Gastroesophageal sphincter (tissue), 3 donors: ENCODE measurements at regions not wholly inside any gene's neighbourhood (a gene's known extent, or its start where the extent isn't known, plus 50 kb on each side); places are given as distances from the start of the nearest gene placed in this dataset.

Source experiments
- POLR2AphosphoS5 ChIP-seq: sonication (generic); formaldehyde crosslinking; IDR thresholded peaks from one replicate; pipeline ENCODE4 v1.6.1; 2017; ENCODE audit warnings: antibody characterized with exemption
- TF ChIP-seq, protein P1 (sequence below), 4 experiments: fragments of 200-600 bp in 2 of 4; fragments of 450-650 bp in 2 of 4; sonication (generic) in 1 of 4; IDR thresholded peaks; one replicate each; pipeline ENCODE4 v1.5.1; 2017 to 2019; ENCODE audit warnings: antibody characterized with exemption in 4 of 4, mild to moderate bottlenecking in 2 of 4, moderate library complexity in 2 of 4

DNA sequence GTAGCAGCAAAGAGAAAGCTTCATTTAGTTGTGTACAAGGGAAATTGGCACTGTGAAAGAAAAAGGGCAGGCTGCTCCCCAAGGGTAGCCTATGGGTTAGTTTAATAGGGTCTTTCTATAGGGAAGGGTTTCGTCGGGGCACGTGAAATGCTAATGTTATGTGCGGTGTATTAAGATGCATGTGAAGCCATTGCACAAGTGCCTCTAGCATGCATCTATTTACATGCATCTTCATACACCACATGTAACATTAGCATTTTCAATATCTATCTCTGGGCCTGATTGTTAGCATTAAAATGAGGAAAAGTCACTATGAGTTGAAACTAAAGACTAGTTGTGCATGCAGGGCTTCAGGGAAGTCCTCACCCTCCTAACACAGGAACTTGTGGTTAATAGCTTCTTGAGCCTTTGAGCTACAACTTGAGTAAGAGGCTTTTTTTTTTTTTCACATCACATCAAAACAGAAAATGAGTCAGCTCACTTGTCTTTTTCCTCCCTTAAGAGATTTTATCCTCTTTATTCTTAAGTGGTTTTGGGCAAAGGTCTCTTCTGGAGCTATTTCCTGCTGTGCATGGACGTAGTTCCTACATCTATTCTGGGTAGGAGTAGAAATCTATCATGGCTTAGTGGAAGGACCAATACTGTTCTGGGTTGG lies 613.4 kb downstream of the ZPLD1 start:
- TF ChIP-seq, protein P1, sequence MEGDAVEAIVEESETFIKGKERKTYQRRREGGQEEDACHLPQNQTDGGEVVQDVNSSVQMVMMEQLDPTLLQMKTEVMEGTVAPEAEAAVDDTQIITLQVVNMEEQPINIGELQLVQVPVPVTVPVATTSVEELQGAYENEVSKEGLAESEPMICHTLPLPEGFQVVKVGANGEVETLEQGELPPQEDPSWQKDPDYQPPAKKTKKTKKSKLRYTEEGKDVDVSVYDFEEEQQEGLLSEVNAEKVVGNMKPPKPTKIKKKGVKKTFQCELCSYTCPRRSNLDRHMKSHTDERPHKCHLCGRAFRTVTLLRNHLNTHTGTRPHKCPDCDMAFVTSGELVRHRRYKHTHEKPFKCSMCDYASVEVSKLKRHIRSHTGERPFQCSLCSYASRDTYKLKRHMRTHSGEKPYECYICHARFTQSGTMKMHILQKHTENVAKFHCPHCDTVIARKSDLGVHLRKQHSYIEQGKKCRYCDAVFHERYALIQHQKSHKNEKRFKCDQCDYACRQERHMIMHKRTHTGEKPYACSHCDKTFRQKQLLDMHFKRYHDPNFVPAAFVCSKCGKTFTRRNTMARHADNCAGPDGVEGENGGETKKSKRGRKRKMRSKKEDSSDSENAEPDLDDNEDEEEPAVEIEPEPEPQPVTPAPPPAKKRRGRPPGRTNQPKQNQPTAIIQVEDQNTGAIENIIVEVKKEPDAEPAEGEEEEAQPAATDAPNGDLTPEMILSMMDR (IDR thresholded peaks at IDR 0.05): no peak
- TF ChIP-seq POLR2AphosphoS5: no peak
